Endothelial cell of umbilical vein (primary cell): ENCODE measurements at regions not wholly inside any gene's neighbourhood (a gene's known extent, or its start where the extent isn't known, plus 50 kb on each side); places are given as distances from the start of the nearest gene placed in this dataset.
A peak's percentile ranks its signal among the peaks of the same experiment; 100 is the strongest.

Source experiments
- BruUV-seq: library from RNA; stranded (reverse); fragments of 400-500 nt; replicated peaks from 2 replicates; lab custom pipeline; 2021; lab: Mats Ljungman, UMichigan
- CTCF ChIA-PET: fragments of 300-600, 350-600 bp; sonication (Branson Sonifier 250); formaldehyde crosslinking; loops from one replicate; lab custom pipeline; 2021; ENCODE audit warnings: antibody characterized with exemption, inconsistent platforms; lab: Charles Lee
- POLR2A ChIA-PET: fragments of 300-600, 350-600 bp; sonication (Branson Sonifier 250); formaldehyde crosslinking; loops from one replicate; lab custom pipeline; 2021; ENCODE audit warnings: antibody characterized with exemption, inconsistent platforms; lab: Charles Lee
- DNase-seq: peaks from one replicate; pipeline ENCODE4 v3.0.0-alpha.2; 2011; ENCODE audit warnings: low read depth, low spot score
- FAIRE-seq: peaks from 2 replicates; lab custom pipeline; 2011; peaks lifted over from hg19 to GRCh38; lab: Jason Lieb, UNC
- H2AFZ ChIP-seq: 2 replicates; pipeline ENCODE4 v1.6.0; 2012; ENCODE audit warnings: low read depth, low read length, control low read depth, inconsistent platforms
- H3K27ac ChIP-seq: 2 replicates; pipeline ENCODE4 v1.5.1; 2011; ENCODE audit warnings: low read depth, mild to moderate bottlenecking, control low read depth, low read length, moderate library complexity; ENCODE audit not compliant: insufficient read depth
- H3K27me3 ChIP-seq, 2 experiments: 2 replicates each; pipeline versions ENCODE4 v1.6.0 to v1.6.1; 2011; ENCODE audit warnings: low read length in 2 of 2, mixed read lengths in 1 of 2; ENCODE audit not compliant: control insufficient read depth in 2 of 2, insufficient read depth in 2 of 2
- H3K36me3 ChIP-seq, 2 experiments: 2 replicates in 1 of 2; 3 replicates in 1 of 2; pipeline ENCODE4 v1.5.1; 2011; ENCODE audit warnings: low read length in 2 of 2, mild to moderate bottlenecking in 1 of 2, moderate library complexity in 1 of 2; ENCODE audit not compliant: control insufficient read depth in 2 of 2, insufficient read depth in 2 of 2; ENCODE audit errors: extremely low read depth in 1 of 2
- H3K4me1 ChIP-seq: 3 replicates; pipeline ENCODE4 v1.5.1; 2011; ENCODE audit warnings: mild to moderate bottlenecking, low read length; ENCODE audit not compliant: control insufficient read depth, insufficient read depth; ENCODE audit errors: extremely low read depth
- H3K4me2 ChIP-seq: 2 replicates; pipeline ENCODE4 v1.6.1; 2011; ENCODE audit warnings: low read length, control low read depth, mixed read lengths; ENCODE audit not compliant: insufficient read depth
- H3K4me3 ChIP-seq, 3 experiments: fragments of 200-600 bp in 1 of 3; sonication (generic), shearing (Covaris generic) in 1 of 3; replicated peaks in 1 of 3; 2 replicates each; pipeline ENCODE4 v1.5.1; 2011 to 2016; ENCODE audit warnings: control low read depth in 3 of 3, low read length in 3 of 3, mild to moderate bottlenecking in 2 of 3, inconsistent platforms in 1 of 3, low read depth in 1 of 3, moderate library complexity in 1 of 3; ENCODE audit not compliant: insufficient read depth in 1 of 3
- H3K79me2 ChIP-seq: 2 replicates; pipeline ENCODE4 v1.6.0; 2012; ENCODE audit warnings: low read length, inconsistent platforms; ENCODE audit not compliant: control insufficient read depth, insufficient read depth
- H3K9ac ChIP-seq: replicated peaks from 2 replicates; pipeline ENCODE3; 2011; ENCODE audit warnings: low read length, control low read depth; ENCODE audit not compliant: insufficient read depth; ENCODE audit errors: extremely low read depth
- H3K9me1 ChIP-seq: replicated peaks from 3 replicates; pipeline ENCODE4 v1.6.0; 2011; ENCODE audit warnings: mild to moderate bottlenecking, low read length; ENCODE audit not compliant: control insufficient read depth, insufficient read depth; ENCODE audit errors: extremely low read depth
- H3K9me3 ChIP-seq: replicated peaks from 2 replicates; pipeline ENCODE4 v1.5.1; 2012; ENCODE audit warnings: low read length, inconsistent platforms; ENCODE audit not compliant: control insufficient read depth, insufficient read depth
- H4K20me1 ChIP-seq: replicated peaks from 2 replicates; pipeline ENCODE3; 2011; ENCODE audit warnings: mild to moderate bottlenecking, low read length; ENCODE audit not compliant: control insufficient read depth, insufficient read depth; ENCODE audit errors: extremely low read depth
- EZH2 ChIP-seq: IDR thresholded peaks from 2 replicates; pipeline ENCODE4 v1.6.1; 2012; ENCODE audit warnings: borderline replicate concordance, low read depth, mild to moderate bottlenecking, moderate library complexity, low read length, inconsistent platforms; ENCODE audit not compliant: severe bottlenecking
- FOS ChIP-seq: IDR thresholded peaks from 2 replicates; pipeline ENCODE4 v1.6.1; 2011; ENCODE audit warnings: mild to moderate bottlenecking, low read length, moderate library complexity, borderline replicate concordance; ENCODE audit not compliant: insufficient read depth
- GATA2 ChIP-seq: IDR thresholded peaks from 2 replicates; pipeline ENCODE4 v1.7.0; 2011; ENCODE audit warnings: low read depth, mild to moderate bottlenecking, moderate library complexity, mixed read lengths, low read length; ENCODE audit not compliant: insufficient read length, insufficient read depth
- JUN ChIP-seq: IDR thresholded peaks from 2 replicates; pipeline ENCODE4 v1.6.1; 2011; ENCODE audit warnings: borderline replicate concordance, low read depth; ENCODE audit not compliant: insufficient read length, insufficient read depth
- MYC ChIP-seq: IDR thresholded peaks from one replicate; pipeline ENCODE4 v1.6.1; 2011; ENCODE audit warnings: mild to moderate bottlenecking, low read depth, low read length
- POLR2A ChIP-seq: IDR thresholded peaks from 2 replicates; pipeline ENCODE4 v1.6.1; 2012; ENCODE audit warnings: low read depth, mild to moderate bottlenecking, control low read depth, low read length
- POLR2AphosphoS5 ChIP-seq: IDR thresholded peaks from 2 replicates; pipeline ENCODE4 v1.6.1; 2012; ENCODE audit warnings: low read depth, mild to moderate bottlenecking, control low read depth, low read length, moderate library complexity; ENCODE audit not compliant: insufficient read depth
- dilution Hi-C: fragments of 300-500 bp; cut with MboI; formaldehyde crosslinking; loops from one replicate; pipeline ENCODE4 v1.15.0; 2019; ENCODE audit warnings: low sequenced_read_pairs; ENCODE audit not compliant: extremely low pct_ligation_motif_present
- intact Hi-C: fragments of 100-400 bp; cut with micrococcal nuclease; formaldehyde crosslinking; loops from one replicate; pipeline ENCODE4 v1.10.0; 2022
- TF ChIP-seq, protein P1 (sequence below): IDR thresholded peaks from 2 replicates; pipeline ENCODE4 v1.6.1; 2011; ENCODE audit not compliant: insufficient read depth, insufficient read length
- TF ChIP-seq, protein P2 (sequence below), 2 donors: IDR thresholded peaks; 1 replicate in 1 of 2; 2 replicates in 1 of 2; pipeline ENCODE4 v1.5.1; 2011; ENCODE audit warnings: low read length in 2 of 2, mild to moderate bottlenecking in 2 of 2, moderate library complexity in 2 of 2, control low read depth in 1 of 2, inconsistent platforms in 1 of 2, low read depth in 1 of 2; ENCODE audit not compliant: insufficient read depth in 1 of 2; ENCODE audit errors: extremely low read depth in 1 of 2

DNA sequence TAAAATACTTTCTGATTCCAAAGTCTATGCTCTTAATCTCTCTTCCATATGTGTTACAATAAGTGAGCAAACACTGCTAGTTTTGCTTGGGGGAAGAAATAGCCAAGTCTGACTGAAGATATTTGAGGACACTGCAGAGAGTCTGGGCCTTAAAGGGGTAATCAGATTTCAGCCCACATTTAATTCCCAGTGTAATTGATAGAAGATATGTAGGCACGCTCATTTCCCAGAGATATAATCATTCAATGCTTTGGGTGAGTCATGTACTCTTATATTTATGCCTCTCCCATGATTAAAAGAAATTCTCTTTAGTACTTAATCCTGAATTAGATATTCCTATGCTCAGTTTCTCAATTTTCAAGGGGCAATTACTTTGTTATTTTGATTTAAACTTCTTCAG is 178.1 kb upstream of the POM121L12 start:
- H3K9me1 ChIP-seq = no peaks in the 10 kb centered on the region
- TF ChIP-seq POLR2AphosphoS5 (no peak), GATA2 (peak; percentile 71), FOS (peak; percentile 36)
- H3K4me3 ChIP-seq = no peak overlapping the region
- H3K27me3 ChIP-seq = no peaks in the 10 kb centered on the region
- H2AFZ ChIP-seq = no peak overlapping the region
- no TSS peak for BruUV-seq
- H3K79me2 ChIP-seq = no peaks in the 10 kb centered on the region
- no peaks in the 10 kb centered on the region for H3K9me3 ChIP-seq
- H4K20me1 ChIP-seq = no peaks in the 10 kb centered on the region
- FAIRE-seq = no peak
- intact Hi-C loops = no loop called here
- POLR2A ChIA-PET = no interaction called here
- no peaks in the 10 kb centered on the region for H3K4me1 ChIP-seq
- CTCF ChIA-PET = no interaction called here
- H3K36me3 ChIP-seq = no peaks in the 10 kb centered on the region
- H3K27ac ChIP-seq = no peak overlapping the region
- no peak overlapping the region for H3K9ac ChIP-seq
- dilution Hi-C loops = no loop called here
- H3K4me2 ChIP-seq = no peak overlapping the region
- peak; percentile 20 for DNase-seq

DNA sequence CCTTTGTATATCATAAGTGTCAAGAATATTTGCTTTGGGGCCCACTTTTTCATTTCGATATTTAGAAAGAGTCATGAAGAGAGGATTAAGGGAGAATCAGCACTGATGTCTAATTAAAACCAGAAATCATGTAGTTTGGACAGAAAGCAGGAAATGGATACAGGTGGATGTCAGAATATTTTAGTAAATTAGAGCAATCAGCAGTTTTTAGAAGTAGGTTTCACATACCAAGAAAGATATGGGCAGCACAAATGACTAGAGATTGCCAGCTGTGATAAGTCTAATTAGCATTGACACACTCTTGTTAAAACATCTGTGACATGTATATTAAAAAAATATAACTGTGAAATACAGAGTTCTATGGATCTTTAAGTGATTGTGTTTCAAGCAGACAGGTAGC is 180.8 kb upstream of the POM121L12 start:
- ChIA-PET CTCF (no interaction called here), POLR2A (no interaction called here)
- Histone ChIP-seq H3K9me3 (no peaks in the 10 kb centered on the region), H3K27ac (no peak overlapping the region), H3K9me1 (no peaks in the 10 kb centered on the region), H3K4me2 (no peak overlapping the region), H3K4me1 (no peaks in the 10 kb centered on the region), H3K36me3 (no peaks in the 10 kb centered on the region), H3K27me3 (no peaks in the 10 kb centered on the region), H3K4me3 (no peak overlapping the region), H2AFZ (no peak overlapping the region), H4K20me1 (no peaks in the 10 kb centered on the region), H3K79me2 (no peaks in the 10 kb centered on the region), H3K9ac (no peak overlapping the region)
- dilution Hi-C loops (no loop called here), intact Hi-C loops (no loop called here)
- DNase-seq = no peak
- BruUV-seq = no TSS peak
- TF ChIP-seq, protein P1, sequence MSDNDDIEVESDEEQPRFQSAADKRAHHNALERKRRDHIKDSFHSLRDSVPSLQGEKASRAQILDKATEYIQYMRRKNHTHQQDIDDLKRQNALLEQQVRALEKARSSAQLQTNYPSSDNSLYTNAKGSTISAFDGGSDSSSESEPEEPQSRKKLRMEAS = no peak
- TF ChIP-seq MYC = no peak
- no peak for TF ChIP-seq EZH2
- no peak for TF ChIP-seq JUN
- no peak for TF ChIP-seq POLR2A
- TF ChIP-seq POLR2AphosphoS5 = no peak
- no peak for TF ChIP-seq GATA2
- TF ChIP-seq, protein P2, sequence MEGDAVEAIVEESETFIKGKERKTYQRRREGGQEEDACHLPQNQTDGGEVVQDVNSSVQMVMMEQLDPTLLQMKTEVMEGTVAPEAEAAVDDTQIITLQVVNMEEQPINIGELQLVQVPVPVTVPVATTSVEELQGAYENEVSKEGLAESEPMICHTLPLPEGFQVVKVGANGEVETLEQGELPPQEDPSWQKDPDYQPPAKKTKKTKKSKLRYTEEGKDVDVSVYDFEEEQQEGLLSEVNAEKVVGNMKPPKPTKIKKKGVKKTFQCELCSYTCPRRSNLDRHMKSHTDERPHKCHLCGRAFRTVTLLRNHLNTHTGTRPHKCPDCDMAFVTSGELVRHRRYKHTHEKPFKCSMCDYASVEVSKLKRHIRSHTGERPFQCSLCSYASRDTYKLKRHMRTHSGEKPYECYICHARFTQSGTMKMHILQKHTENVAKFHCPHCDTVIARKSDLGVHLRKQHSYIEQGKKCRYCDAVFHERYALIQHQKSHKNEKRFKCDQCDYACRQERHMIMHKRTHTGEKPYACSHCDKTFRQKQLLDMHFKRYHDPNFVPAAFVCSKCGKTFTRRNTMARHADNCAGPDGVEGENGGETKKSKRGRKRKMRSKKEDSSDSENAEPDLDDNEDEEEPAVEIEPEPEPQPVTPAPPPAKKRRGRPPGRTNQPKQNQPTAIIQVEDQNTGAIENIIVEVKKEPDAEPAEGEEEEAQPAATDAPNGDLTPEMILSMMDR (IDR thresholded peaks at IDR 0.05; ENCODE audit: extremely low read depth in 1 of 2, insufficient read depth in 1 of 2, low read depth in 1 of 2, low read length in 2 of 2) = no peak
- TF ChIP-seq FOS = no peak
- no peak for FAIRE-seq
